HEK293 (cell line): ENCODE measurements at regions not wholly inside any gene's neighbourhood (a gene's known extent, or its start where the extent isn't known, plus 50 kb on each side); places are given as distances from the start of the nearest gene placed in this dataset.
"Not testable (repeated sequence)": the region's sequence is repeated elsewhere in the genome, so short reads cannot be mapped to it uniquely, and the experiment has no call there.

Experiments used
- CTCF ChIA-PET: fragments of 350-600 bp; formaldehyde crosslinking; extraction: SDS; loops from one replicate; lab custom pipeline; 2021; ENCODE audit warnings: antibody characterized with exemption; lab: Yijun Ruan, JAX
- POLR2A ChIA-PET: fragments of 300-600 bp; formaldehyde crosslinking; extraction: SDS; loops from one replicate; lab custom pipeline; 2020; ENCODE audit warnings: antibody characterized with exemption, inconsistent platforms; lab: Yijun Ruan, JAX
- H3K27ac ChIP-seq: fragments of 200-500 bp; sonication (Bioruptor generic); 2 replicates; pipeline ENCODE4 v1.5.1; 2014; ENCODE audit warnings: low read depth, low read length, control low read depth, inconsistent platforms; ENCODE audit errors: extremely low read depth
- H3K36me3 ChIP-seq, 2 experiments: fragments of 200-500 bp in 1 of 2; sonication (Bioruptor generic) in 1 of 2; 1 replicate in 1 of 2; 2 replicates in 1 of 2; pipeline ENCODE4 v1.5.1; 2014 to 2017; ENCODE audit warnings: inconsistent platforms in 2 of 2, low read length in 2 of 2; ENCODE audit not compliant: control insufficient read depth in 2 of 2, insufficient read depth in 1 of 2
- H3K4me1 ChIP-seq: fragments of 200-500 bp; sonication (Bioruptor generic); 2 replicates; pipeline ENCODE4 v1.5.1; 2014; ENCODE audit warnings: mild to moderate bottlenecking, low read length, inconsistent platforms; ENCODE audit not compliant: control insufficient read depth, insufficient read depth
- H3K4me3 ChIP-seq: 2 replicates; pipeline ENCODE4 v1.5.1; 2011; ENCODE audit warnings: low read depth, mild to moderate bottlenecking, control low read depth, low read length, moderate library complexity
- H3K9me3 ChIP-seq: fragments of 200-500 bp; sonication (Bioruptor generic); 2 replicates; pipeline ENCODE4 v1.5.1; 2014; ENCODE audit warnings: low read depth, low read length, inconsistent platforms; ENCODE audit not compliant: control insufficient read depth, insufficient read depth
- HOXA7 ChIP-seq: sonication (generic); formaldehyde crosslinking; IDR thresholded peaks from 2 replicates; pipeline ENCODE4 v1.8.1; 2022; ENCODE audit warnings: missing genetic modification reagents, borderline replicate concordance
- KLF8 ChIP-seq: fragments of 450-650 bp; formaldehyde crosslinking; IDR thresholded peaks from 2 replicates; pipeline ENCODE4 v1.5.1; 2016; ENCODE audit warnings: missing biosample characterization, missing genetic modification characterization
- REPIN1 ChIP-seq: fragments of 450-650 bp; formaldehyde crosslinking; IDR thresholded peaks from 2 replicates; pipeline ENCODE4 v1.5.1; 2017; ENCODE audit warnings: missing biosample characterization, missing genetic modification characterization, low read depth
- SP2 ChIP-seq: fragments of 450-650 bp; formaldehyde crosslinking; IDR thresholded peaks from 2 replicates; pipeline ENCODE4 v1.5.1; 2016; ENCODE audit warnings: missing biosample characterization, missing genetic modification characterization
- ZBTB1 ChIP-seq: fragments of 450-650 bp; formaldehyde crosslinking; IDR thresholded peaks from 2 replicates; pipeline ENCODE4 v1.5.1; 2016; ENCODE audit warnings: missing biosample characterization, missing genetic modification characterization
- ZBTB10 ChIP-seq: fragments of 450-650 bp; formaldehyde crosslinking; IDR thresholded peaks from 2 replicates; pipeline ENCODE4 v1.5.1; 2016; ENCODE audit warnings: missing biosample characterization, missing genetic modification characterization
- ZBTB11 ChIP-seq: fragments of 450-650 bp; formaldehyde crosslinking; conservative IDR thresholded peaks from 2 replicates; pipeline ENCODE4 v1.5.1; 2016; ENCODE audit warnings: low read depth, missing biosample characterization, missing genetic modification characterization
- ZBTB7A ChIP-seq: fragments of 450-650 bp; formaldehyde crosslinking; IDR thresholded peaks from 2 replicates; pipeline ENCODE4 v1.5.1; 2016; ENCODE audit warnings: low read depth, missing biosample characterization, missing genetic modification characterization
- ZFP41 ChIP-seq: fragments of 450-650 bp; formaldehyde crosslinking; IDR thresholded peaks from 2 replicates; pipeline ENCODE4 v1.5.1; 2016; ENCODE audit warnings: missing biosample characterization, missing genetic modification characterization, borderline replicate concordance
- ZNF138 ChIP-seq: fragments of 450-650 bp; formaldehyde crosslinking; IDR thresholded peaks from 2 replicates; pipeline ENCODE4 v1.5.1; 2016; ENCODE audit warnings: missing biosample characterization, missing genetic modification characterization, borderline replicate concordance
- ZNF211 ChIP-seq: fragments of 450-650 bp; formaldehyde crosslinking; IDR thresholded peaks from 2 replicates; pipeline ENCODE4 v1.5.1; 2016; ENCODE audit warnings: low read depth, missing biosample characterization, missing genetic modification characterization
- ZNF341 ChIP-seq: fragments of 450-650 bp; formaldehyde crosslinking; IDR thresholded peaks from 2 replicates; pipeline ENCODE4; 2016; ENCODE audit warnings: low read depth, missing biosample characterization, missing genetic modification characterization
- ZNF518A ChIP-seq: fragments of 450-650 bp; formaldehyde crosslinking; conservative IDR thresholded peaks from 2 replicates; pipeline ENCODE4 v1.5.1; 2016; ENCODE audit warnings: low read depth, missing biosample characterization, missing genetic modification characterization
- ZNF558 ChIP-seq: fragments of 450-650 bp; formaldehyde crosslinking; IDR thresholded peaks from 2 replicates; pipeline ENCODE4 v1.5.1; 2016; ENCODE audit warnings: missing biosample characterization, missing genetic modification characterization
- ZNF571 ChIP-seq: fragments of 450-650 bp; formaldehyde crosslinking; IDR thresholded peaks from 2 replicates; pipeline ENCODE4 v1.5.0; 2017; ENCODE audit warnings: missing biosample characterization, missing genetic modification characterization
- ZNF654 ChIP-seq: fragments of 450-650 bp; formaldehyde crosslinking; IDR thresholded peaks from 2 replicates; pipeline ENCODE4 v1.5.1; 2016; ENCODE audit warnings: low read depth, missing biosample characterization, missing genetic modification characterization
- ZNF658 ChIP-seq: fragments of 450-650 bp; formaldehyde crosslinking; IDR thresholded peaks from 2 replicates; pipeline ENCODE4; 2016; ENCODE audit warnings: missing biosample characterization, missing genetic modification characterization
- ZNF747 ChIP-seq: fragments of 450-650 bp; formaldehyde crosslinking; IDR thresholded peaks from 2 replicates; pipeline ENCODE4 v1.5.1; 2016; ENCODE audit warnings: missing biosample characterization, missing genetic modification characterization

GRCh38 chr20:51922812-51923211 lies 120.5 kb upstream of the SALL4 start:
- H3K27ac ChIP-seq, H3K4me1 ChIP-seq, H3K9me3 ChIP-seq, H3K4me3 ChIP-seq, H3K36me3 ChIP-seq, POLR2A ChIA-PET: not testable (repeated sequence)
- CTCF ChIA-PET, result interaction anchor here (1.0 kb wide), 1 partner anchor 44 kb away, joined by 4 read pairs; no protein-coding TSS in a partner anchor

GRCh38 chr20:51918561-51918960 lies 116.2 kb upstream of the SALL4 start:
- POLR2A ChIA-PET, result interaction anchor here (0.6 to 0.9 kb wide), 2 partner anchors 16 to 18 kb away, joined by 3 to 6 read pairs; no protein-coding TSS in a partner anchor

GRCh38 chr20:51917886-51918535 lies 115.7 kb upstream of the SALL4 start:
- Histone ChIP-seq H3K27ac (no peak overlapping the region), H3K4me3 (no peak overlapping the region), H3K36me3 (no peaks in the 10 kb centered on the region), H3K4me1 (peaks cover 10% of the 10 kb centered on the region), H3K9me3 (no peaks in the 10 kb centered on the region)
- POLR2A ChIA-PET, result interaction anchor here (0.6 to 0.9 kb wide), 2 partner anchors 17 to 19 kb away, joined by 3 to 6 read pairs; no protein-coding TSS in a partner anchor
- CTCF ChIA-PET, result interaction anchor here (0.7 to 1.2 kb wide), 2 partner anchors 145 to 278 kb away, joined by 3 read pairs; no protein-coding TSS in a partner anchor
- TF ChIP-seq ZNF747 (tag by site-specific recombination) (no peak), ZNF518A (tag by site-specific recombination) (no peak), ZNF571 (tag by site-specific recombination) (no peak), ZNF341 (tag by site-specific recombination) (no peak), SP2 (tag by site-specific recombination) (no peak), ZNF558 (tag by site-specific recombination) (no peak)

More at GRCh38 chr20:51918561-51918960, 116.2 kb upstream of the SALL4 start:
- Histone ChIP-seq H3K9me3 (no peaks in the 10 kb centered on the region), H3K4me3 (no peak overlapping the region), H3K36me3 (no peaks in the 10 kb centered on the region)
- CTCF ChIA-PET, result interaction anchor here (0.7 to 1.2 kb wide), 2 partner anchors 144 to 279 kb away, joined by 3 read pairs; no protein-coding TSS in a partner anchor
- TF ChIP-seq KLF8 (tag by site-specific recombination), result no peak
- TF ChIP-seq ZNF658 (tag by site-specific recombination), result no peak
- no peak for TF ChIP-seq ZBTB11
- TF ChIP-seq ZNF654 (tag by site-specific recombination), result no peak
- TF ChIP-seq HOXA7, result no peak
- no peak for TF ChIP-seq ZBTB7A (tag by site-specific recombination)
- TF ChIP-seq ZNF211 (tag by site-specific recombination), result no peak
- no peak for TF ChIP-seq ZBTB10 (tag by site-specific recombination)
- no peak for TF ChIP-seq ZNF138
- no peak for TF ChIP-seq REPIN1 (tag by site-specific recombination)
- TF ChIP-seq ZFP41 (tag by site-specific recombination), result no peak
- TF ChIP-seq ZBTB1, result no peak
- TF ChIP-seq, all 188 proteins: peak for 0
- Histone ChIP-seq H3K4me1 (peaks cover 10% of the 10 kb centered on the region), H3K27ac (no peak overlapping the region)
